GM12875 (cell line): ENCODE measurements at regions not wholly inside any gene's neighbourhood (a gene's known extent, or its start where the extent isn't known, plus 50 kb on each side); places are given as distances from the start of the nearest gene placed in this dataset.

Experiments used
- H3K4me3 ChIP-seq: one replicate; pipeline ENCODE4 v1.5.1; 2011; ENCODE audit warnings: low read depth, low read length, control low read depth
- TF ChIP-seq, protein P1 (sequence below): IDR thresholded peaks from 2 replicates; pipeline ENCODE4 v1.5.1; 2011; ENCODE audit warnings: low read depth, mild to moderate bottlenecking, control low read depth, inconsistent platforms, low read length, moderate library complexity, borderline replicate concordance; ENCODE audit not compliant: insufficient read depth

DNA sequence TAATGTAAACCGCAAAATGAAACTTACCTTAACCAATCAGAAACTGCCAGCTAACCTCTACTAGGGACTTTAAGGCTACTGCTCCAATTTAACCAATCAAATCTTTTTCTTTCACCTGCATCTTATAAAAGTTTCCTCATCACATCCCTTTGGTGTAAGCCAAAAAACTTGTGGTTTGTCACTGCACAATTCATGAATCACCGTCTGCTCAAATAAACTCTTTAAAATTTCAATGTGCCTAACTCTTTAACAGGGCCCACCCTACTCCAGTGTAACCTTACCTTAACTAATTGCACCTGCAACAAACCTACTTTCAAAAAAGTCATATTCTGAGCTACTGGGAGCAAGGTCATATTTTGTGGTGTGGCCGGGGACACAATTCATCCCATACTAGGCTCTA lies 172.2 kb upstream of the GRAMD2B start:
- H3K4me3 ChIP-seq: no peak overlapping the region
- TF ChIP-seq, protein P1, sequence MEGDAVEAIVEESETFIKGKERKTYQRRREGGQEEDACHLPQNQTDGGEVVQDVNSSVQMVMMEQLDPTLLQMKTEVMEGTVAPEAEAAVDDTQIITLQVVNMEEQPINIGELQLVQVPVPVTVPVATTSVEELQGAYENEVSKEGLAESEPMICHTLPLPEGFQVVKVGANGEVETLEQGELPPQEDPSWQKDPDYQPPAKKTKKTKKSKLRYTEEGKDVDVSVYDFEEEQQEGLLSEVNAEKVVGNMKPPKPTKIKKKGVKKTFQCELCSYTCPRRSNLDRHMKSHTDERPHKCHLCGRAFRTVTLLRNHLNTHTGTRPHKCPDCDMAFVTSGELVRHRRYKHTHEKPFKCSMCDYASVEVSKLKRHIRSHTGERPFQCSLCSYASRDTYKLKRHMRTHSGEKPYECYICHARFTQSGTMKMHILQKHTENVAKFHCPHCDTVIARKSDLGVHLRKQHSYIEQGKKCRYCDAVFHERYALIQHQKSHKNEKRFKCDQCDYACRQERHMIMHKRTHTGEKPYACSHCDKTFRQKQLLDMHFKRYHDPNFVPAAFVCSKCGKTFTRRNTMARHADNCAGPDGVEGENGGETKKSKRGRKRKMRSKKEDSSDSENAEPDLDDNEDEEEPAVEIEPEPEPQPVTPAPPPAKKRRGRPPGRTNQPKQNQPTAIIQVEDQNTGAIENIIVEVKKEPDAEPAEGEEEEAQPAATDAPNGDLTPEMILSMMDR: no peak

DNA sequence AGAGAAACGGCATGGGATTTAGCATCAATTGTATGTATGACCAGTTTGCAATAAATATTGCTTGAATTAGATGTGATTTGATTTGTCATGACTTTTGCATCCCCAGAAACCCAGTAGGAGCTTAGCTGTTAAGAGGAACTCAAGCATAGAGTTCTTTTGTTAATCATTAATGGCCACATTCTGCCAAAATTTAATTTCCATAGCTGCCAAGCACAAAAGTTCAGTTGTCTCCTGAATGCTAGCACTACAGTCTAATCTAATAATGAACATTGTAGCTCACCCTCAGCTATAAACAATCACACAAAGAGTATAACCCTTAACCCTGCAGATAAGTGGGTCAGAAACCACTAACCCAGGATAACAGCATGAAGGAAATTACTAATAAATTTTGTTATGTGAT lies 169.8 kb upstream of the GRAMD2B start:
- no peak overlapping the region for H3K4me3 ChIP-seq
- TF ChIP-seq, protein P1: no peak

DNA sequence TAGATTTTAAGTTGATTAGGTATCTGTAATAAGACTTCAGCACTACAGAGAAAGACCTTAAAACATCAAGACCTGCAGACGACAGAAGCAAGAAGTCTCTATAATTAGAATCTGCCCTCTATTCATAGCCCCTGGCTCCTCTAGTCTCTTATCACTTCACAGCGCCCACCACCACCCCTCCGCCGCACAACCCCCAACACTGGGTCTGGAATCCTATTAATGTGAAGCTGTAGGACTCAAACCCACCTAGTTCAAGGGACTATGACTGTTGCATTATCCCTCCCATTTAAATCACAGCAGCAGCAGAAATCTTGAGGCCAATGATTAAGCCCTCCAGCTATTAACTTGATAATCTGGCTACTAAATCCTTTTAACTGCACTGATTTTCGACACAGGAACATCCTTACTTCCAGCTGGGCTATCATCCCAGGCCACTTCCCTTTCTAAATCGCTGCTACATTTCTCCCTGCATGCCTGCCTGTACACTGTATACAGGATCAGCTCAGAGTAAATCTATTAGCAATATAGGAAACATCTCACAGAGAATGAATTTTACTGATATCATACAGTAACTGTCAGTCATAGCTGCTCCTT lies 159.5 kb upstream of the GRAMD2B start:
- H3K4me3 ChIP-seq: no peak overlapping the region
- TF ChIP-seq, protein P1: no peak

DNA sequence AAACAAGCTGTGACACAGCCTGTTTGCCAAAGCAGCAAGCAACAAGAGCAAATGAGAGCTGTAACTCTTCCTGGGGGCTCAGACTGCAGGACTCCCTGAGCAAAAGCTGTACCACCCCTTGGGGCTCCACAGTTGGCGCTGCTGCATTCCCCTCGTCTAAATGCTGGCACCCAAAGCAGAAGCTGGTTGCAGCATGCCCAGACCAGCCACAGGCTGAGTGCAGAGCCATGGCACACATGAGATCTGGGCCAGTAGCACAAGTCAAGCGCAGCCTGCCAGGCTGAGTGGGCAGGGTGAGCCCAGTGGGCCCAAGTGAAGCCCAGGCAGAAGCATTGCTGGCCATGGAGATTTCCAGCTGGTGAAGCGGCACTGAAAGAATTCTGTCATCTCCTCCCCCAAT lies 157.3 kb upstream of the GRAMD2B start:
- TF ChIP-seq, protein P1: no peak

DNA sequence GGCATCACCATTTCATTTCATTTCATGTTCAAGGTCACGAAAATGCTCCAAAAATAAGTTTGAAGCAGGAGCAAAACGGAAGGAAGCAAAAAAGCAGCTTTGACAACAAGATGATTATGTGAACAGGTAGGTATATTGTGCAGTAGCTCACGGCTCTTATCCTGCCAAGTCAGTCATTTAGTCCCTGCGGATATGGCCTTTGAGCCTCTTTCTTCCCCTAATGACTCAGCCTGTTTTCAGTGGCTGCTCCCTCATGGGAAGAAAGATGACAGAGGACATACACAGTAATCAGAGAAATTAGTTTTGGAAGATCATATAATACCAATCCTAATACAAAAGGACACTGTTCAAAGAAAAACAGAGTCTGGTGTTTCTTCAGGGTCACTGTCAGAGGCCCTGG lies 155.8 kb upstream of the GRAMD2B start:
- H3K4me3 ChIP-seq: no peak overlapping the region
- TF ChIP-seq, protein P1: no peak

More for the DNA sequence above, 157.3 kb upstream of the GRAMD2B start:
- H3K4me3 ChIP-seq: no peak overlapping the region

DNA sequence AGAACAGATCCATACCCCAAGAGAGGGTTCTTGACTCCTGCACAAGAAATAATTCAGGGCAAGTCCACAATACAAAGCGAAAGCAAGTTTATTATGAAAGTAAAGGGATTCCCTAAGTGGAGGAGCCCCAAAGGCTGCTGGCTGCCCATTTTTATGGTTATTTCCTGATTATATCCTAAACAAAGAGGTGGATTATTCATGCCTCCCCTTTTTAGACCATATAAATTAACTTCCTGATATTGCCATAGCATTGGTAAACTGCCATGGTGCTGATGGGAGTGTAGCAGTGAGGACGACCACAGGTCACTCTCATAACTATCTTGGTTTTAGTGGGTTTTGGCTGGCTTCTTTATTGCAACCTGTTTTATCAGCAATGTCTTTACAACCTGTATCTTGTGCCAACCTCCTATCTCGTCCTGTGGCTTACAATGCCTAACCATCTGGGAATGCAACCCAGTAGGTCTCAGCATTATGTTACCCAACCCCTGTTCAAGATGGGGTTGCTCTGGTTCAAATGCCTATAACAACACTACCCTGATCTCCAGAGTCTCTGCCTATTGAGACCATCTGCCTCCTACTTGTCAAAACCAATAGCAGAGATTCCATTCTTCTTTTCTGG lies 154.4 kb upstream of the GRAMD2B start:
- TF ChIP-seq, protein P1: no peak

DNA sequence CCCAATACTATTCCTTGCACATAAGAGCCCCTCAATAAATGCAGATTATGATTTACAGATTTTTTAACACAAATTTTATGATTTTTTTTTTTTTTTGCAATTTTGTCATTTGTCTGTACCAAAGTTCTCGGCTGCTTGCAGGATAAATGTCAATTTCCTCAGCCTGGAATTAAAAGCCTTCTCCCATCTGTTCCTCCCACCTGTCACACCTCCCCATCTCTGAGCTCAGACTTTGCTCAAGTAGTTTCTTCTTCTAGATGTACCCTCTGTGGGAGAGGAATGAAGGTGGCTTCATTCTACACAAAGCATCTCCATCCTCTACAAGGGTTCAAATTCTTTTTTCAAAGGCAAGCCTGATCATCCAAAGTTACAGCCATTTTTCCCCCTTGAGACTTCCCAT lies 153.7 kb upstream of the GRAMD2B start:
- no peak overlapping the region for H3K4me3 ChIP-seq
- TF ChIP-seq, protein P1: no peak

More for the DNA sequence above, 154.4 kb upstream of the GRAMD2B start:
- H3K4me3 ChIP-seq: no peak overlapping the region
